SW 1271 (cell line): ENCODE measurements at regions not wholly inside any gene's neighbourhood (a gene's known extent, or its start where the extent isn't known, plus 50 kb on each side); places are given as distances from the start of the nearest gene placed in this dataset.

Experiments
- DNase-seq, 2 experiments: peaks; one replicate each; lab custom pipeline; 2025; lab: John Stamatoyannopoulos, UW

DNA sequence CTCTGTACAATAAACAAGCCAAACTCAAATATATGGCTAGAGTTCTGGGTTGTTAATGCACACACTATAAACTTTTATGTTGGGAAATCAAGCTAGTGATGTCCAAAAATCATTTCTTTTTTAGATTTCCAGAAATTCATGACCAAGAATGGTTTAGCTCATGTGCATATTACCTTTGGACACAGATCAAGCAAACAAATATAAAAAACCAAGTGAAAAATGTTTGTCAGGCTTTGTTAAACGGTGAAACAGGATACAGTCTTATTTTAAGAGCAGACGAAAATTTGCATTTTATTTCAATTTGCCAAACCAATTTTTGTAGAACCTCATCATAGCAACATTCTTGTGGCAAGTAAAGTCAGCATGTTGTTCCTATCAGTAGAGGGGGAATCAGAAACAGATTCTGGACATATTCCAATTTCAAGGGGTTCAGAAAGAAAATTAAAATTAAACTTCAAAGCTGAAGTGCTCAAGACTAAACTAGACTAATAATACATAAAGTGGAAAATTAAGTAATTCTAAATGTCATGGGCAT is 413.6 kb downstream of the TRIML1 start:
- DNase-seq = no peak

- no peak for DNase-seq
These were observed 415.2 kb downstream of the TRIML1 start for GRCh38 chr4:188554413-188554812.

DNA sequence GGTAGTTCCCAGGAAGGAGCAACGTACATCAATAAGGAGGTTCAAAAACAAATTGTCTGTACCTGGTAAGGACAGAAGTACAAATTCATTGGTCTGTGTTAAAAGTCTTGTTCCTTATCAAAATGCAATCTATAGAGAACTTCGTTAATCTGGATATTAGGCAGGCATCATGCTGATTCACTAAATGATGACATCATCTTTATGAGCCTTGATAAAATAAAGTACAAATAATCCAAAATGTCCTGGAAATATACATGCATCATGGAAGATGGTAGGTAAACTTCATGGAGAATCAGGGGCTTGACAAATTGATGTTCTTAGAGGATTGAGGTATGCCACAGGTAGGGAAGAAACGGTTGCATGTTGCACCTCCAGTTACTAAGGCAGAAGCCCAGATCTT is 433.9 kb downstream of the TRIML1 start:
- no peak for DNase-seq

DNA sequence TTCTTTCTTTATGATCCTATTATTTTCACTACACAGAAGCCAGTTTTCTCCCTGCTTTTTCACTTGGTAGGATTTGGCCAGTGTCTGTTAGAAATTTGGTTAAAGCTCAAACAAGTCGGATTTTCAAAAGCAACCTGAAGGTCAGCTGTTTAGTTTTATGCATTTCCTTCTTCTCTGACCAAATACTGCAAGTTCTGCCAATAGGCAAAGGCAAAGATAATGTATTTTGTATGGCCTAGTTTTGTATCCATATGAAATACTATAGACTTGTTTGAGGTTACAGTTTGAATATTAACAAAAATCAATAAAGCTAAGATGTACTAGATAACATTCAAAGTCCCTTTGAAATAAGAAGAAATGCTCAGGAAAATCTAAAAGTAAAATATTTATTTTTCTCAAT is 439.4 kb downstream of the TRIML1 start:
- DNase-seq = no peak

- DNase-seq = no peak
These were observed 456.8 kb downstream of the TRIML1 start for GRCh38 chr4:188596021-188596420.

DNA sequence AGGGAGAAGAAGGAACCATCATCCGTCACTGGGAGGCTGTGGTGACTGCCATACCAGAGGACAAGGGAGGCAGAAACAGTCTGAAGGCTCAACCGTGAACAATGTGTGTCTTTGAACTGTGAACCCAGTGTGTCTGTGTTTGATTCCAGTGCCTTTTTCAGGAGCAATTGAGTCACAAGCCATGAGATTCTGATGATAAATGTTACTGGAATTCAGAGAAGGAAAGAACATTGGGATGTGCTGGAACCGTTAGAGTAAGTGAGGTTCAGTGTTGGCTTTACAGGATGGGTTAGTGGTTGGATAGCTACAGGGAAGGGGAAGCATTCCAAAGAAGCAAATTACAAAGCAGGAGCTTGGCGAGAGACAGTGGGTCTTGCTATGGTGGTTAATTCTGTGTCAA is 464.4 kb downstream of the TRIML1 start:
- DNase-seq = no peak

DNA sequence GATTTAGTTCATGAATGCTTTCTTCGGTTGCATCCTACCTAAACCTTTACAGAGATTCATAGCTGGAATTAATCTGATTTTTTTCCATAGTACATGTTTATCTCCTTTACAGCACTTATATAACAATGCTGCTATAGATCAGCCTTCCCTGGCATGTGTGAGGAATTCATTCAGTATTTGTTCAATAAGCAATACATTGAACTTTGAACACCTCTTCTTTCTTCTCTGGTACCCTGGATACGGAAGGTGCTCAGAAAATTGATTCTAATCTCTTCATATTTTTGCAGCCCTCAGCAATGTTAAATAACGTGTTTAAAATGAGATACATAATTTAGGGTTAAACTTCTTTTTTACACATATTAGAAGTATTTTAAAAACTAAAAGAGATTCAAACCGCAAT is 467.4 kb downstream of the TRIML1 start:
- DNase-seq = no peak

DNA sequence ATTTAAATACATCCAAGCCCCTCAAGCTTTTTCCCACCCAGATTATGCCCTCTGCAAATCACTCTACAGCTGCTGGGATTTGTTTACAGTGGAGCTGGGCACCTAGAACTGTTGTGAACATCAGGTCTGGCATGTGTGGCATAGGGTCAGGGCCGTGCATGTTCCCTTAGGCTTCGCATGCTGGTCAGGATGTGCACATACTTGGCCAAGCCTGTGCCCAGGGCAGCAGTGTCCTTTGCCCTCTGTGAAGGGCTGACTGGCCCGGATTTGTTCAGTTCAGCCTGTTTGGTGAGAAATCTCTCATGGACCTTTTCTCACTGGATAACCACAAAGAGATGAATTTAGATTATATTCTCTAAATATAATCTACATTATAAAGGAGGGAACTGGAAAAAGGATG is 471.9 kb downstream of the TRIML1 start:
- no peak for DNase-seq

DNA sequence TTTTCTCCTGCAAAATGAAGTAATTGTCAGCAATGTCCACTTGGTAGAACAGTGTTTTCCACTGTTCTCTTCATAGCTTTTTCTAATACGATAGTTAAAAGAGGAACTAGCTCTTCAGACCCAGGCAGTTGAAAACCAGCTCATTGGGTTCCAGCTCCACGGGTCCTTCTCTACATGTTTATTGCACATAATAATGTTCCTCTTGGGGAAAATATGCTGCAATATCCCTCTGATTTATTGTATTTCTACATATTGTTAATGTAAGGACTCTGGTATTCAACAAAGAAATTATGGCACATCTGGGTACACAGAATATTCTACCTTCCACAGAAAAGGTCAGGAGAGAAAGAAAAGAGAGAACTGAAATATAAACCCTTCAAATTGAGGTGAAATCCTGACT is 473.4 kb downstream of the TRIML1 start:
- no peak for DNase-seq

GRCh38 chr4:188613976-188614375 is 474.7 kb downstream of the TRIML1 start:
- no peak for DNase-seq

DNA sequence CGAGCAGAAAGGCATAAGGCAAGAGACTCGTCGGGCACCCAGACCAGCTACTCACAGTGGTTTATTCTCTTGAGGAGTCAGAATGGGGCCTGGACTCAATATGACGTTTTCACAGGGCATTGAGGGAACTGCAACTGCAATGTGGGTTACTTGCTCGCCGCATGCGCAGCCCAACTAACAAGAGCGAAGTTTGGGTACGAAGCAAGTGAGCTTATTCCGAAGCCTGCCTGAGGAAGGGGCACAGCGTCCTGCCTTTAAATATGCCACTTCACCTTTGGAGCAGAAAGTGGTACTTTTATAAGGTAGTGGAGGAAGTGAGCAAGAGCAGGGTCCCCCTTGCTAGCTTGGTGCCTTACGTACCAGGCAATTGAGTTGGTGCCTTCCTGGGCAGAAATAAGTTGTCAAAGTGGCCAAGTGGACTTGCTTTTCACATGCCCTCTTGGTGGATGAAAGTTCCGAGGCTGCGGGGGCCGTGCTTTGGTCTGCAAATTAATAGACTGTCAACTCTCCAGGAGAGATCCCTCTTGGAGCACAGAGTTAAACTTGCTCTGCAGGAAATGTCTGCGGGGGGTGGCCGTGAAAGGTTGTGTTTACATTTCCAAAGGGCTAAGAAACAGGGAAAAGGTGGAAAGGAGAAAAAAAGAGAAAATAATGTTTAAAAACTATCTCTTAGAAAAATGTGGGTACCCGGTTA is 480.4 kb downstream of the TRIML1 start:
- DNase-seq = no peak

- DNase-seq = no peak
These were observed 481.4 kb downstream of the TRIML1 start for GRCh38 chr4:188620608-188621007.

DNA sequence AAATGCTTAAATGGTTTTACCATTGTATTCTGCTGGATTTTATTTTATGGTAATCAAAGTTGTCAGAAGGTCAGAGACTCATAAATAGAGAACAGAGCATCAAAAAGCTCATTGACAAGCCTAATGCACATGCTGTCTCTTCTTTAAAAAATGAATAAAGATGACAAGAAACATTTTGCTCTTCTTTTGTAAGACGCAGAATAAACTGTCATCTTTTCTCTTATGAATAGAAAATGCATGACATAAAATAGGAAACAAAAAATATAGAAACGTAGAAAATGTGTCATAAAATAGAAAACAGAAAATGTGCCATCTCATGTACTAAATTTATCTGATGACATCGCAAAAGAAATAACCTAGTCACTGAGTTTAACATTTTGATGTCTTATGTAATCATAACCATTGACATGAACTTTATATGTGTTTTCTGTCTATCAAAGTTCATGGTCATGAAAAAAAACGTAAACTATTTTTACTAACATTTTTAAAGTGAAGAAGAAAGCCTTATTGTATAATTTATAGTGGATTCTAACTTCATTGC is 484.1 kb downstream of the TRIML1 start:
- no peak for DNase-seq

DNA sequence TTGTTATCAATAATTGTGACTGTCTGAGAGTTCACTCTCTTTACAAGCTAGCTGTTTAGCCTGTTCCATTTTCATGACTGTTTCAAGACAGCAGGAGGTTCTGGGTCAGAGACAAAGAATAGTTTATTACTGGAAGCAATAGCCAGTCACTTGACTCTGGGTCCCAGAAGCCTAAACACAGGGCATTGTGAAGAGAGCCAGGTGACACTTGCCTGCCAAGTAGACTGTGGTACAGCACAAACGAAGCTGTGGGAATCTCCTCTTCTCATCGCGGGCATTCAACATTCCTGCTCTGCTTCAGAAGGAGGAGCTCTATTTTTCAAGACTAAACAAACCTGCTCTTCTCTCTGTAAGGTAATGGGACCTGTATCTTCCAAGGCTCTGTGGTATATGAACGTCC is 485.1 kb downstream of the TRIML1 start:
- DNase-seq = no peak

- no peak for DNase-seq
These were observed 488.7 kb downstream of the TRIML1 start for GRCh38 chr4:188627892-188628291.

- no peak for DNase-seq
These were observed 500.3 kb downstream of the TRIML1 start for GRCh38 chr4:188639479-188640100.

GRCh38 chr4:188647820-188648370 is 508.7 kb downstream of the TRIML1 start:
- DNase-seq = no peak

GRCh38 chr4:188649635-188650034 is 510.4 kb downstream of the TRIML1 start:
- no peak for DNase-seq

GRCh38 chr4:188650516-188650915 is 511.3 kb downstream of the TRIML1 start:
- no peak for DNase-seq

DNA sequence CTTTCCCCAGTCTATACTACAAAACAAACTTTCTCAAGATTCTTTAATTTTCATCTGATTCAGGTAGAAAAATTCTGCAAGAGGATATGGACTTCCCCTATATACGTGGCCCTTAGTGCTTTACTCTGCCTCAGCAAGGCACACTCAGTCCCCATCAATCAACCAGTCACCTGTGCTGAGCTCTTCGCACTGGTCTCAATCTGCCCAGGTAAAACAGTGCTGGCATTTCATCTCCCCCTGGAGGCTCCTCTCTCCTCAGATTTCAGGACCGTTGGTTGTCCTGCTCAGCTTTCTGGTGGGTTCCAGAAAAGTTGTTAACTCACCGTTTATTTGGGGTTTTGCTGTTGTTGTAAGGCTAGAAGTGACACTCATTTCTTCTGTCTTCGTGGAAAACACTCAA is 518.1 kb downstream of the TRIML1 start:
- no peak for DNase-seq

GRCh38 chr4:188658958-188659522 is 519.8 kb downstream of the TRIML1 start:
- no peak for DNase-seq

GRCh38 chr4:188660796-188661195 is 521.6 kb downstream of the TRIML1 start:
- DNase-seq = no peak

DNA sequence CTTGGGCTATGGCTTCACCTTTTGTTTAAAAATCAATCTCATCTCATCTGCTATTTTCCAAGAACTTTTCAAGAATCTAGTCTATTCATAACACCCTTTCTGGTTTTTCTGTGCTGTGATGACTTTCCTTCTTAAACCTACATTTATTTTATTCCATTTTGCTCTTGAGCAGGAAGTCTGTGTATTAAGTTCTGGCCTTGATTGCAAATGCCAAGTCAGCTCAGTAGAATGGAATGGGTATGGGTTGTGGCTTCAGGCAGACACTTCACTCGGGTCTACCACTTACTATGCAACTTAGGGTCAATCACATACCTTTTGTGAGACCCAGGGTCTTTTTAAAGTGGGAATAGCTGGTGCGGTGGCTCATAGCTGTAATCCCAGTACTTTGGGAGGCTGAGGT is 522.3 kb downstream of the TRIML1 start:
- DNase-seq = no peak
